ENCODE measurements at regions not wholly inside any gene's neighbourhood (a gene's known extent, or its start where the extent isn't known, plus 50 kb on each side); places are given as distances from the start of the nearest gene placed in this dataset.

- no peak for DNase-seq
Observed at GRCh38 chr4:157854819-157855218, 318.0 kb downstream of the GASK1B start.

GRCh38 chr4:157840648-157841047 lies 332.2 kb downstream of the GASK1B start:
- no peak for DNase-seq

- DNase-seq: no peak
Observed at GRCh38 chr4:157840034-157840433, 332.8 kb downstream of the GASK1B start.

GRCh38 chr4:157838366-157838765 lies 334.5 kb downstream of the GASK1B start:
- no peak for DNase-seq

- DNase-seq: no peak
Observed at GRCh38 chr4:157837071-157837703, 335.6 kb downstream of the GASK1B start.

GRCh38 chr4:157832596-157832995 lies 340.2 kb downstream of the GASK1B start:
- no peak for DNase-seq

- DNase-seq: peak; percentile 62
Observed at GRCh38 chr4:157824021-157824420, 348.8 kb downstream of the GASK1B start.

- DNase-seq: no peak
Observed at GRCh38 chr4:157821814-157822213, 351.0 kb downstream of the GASK1B start.

GRCh38 chr4:157819693-157820464 lies 352.9 kb downstream of the GASK1B start:
- no peak for DNase-seq

GRCh38 chr4:157818946-157819692 lies 353.7 kb downstream of the GASK1B start:
- DNase-seq: no peak

GRCh38 chr4:157810137-157810774 lies 362.6 kb downstream of the GASK1B start:
- DNase-seq: no peak

- DNase-seq: no peak
Observed at GRCh38 chr4:157808796-157809383, 363.9 kb downstream of the GASK1B start.

GRCh38 chr4:157806184-157806583 lies 366.6 kb downstream of the GASK1B start:
- DNase-seq: no peak

- DNase-seq: no peak
Observed at GRCh38 chr4:157804986-157805385, 367.8 kb downstream of the GASK1B start.

GRCh38 chr4:157803845-157804521 lies 368.8 kb downstream of the GASK1B start:
- DNase-seq: no peak

- DNase-seq: no peak
Observed at GRCh38 chr4:157803421-157803820, 369.4 kb downstream of the GASK1B start.

- no peak for DNase-seq
Observed at GRCh38 chr4:157795495-157795894, 377.3 kb downstream of the GASK1B start.

GRCh38 chr4:157792716-157793115 lies 380.1 kb downstream of the GASK1B start:
- DNase-seq: no peak

GRCh38 chr4:157791236-157791635 lies 381.6 kb downstream of the GASK1B start:
- DNase-seq: no peak

- no peak for DNase-seq
Observed at GRCh38 chr4:157787618-157788017, 385.2 kb downstream of the GASK1B start.

- DNase-seq: no peak
Observed at GRCh38 chr4:157781361-157781760, 391.5 kb downstream of the GASK1B start.

GRCh38 chr4:157779081-157779480 lies 393.7 kb downstream of the GASK1B start:
- DNase-seq: no peak
